GM12878 (cell line): ENCODE measurements at regions not wholly inside any gene's neighbourhood (a gene's known extent, or its start where the extent isn't known, plus 50 kb on each side); places are given as distances from the start of the nearest gene placed in this dataset.

Experiments
- CBX3 ChIP-seq: fragments of 200-600 bp; sonication (generic); IDR thresholded peaks from 2 replicates; pipeline ENCODE4 v1.6.1; 2016; ENCODE audit warnings: low read depth, borderline replicate concordance
- CREB1 ChIP-seq: IDR thresholded peaks from 2 replicates; pipeline ENCODE4 v1.6.1; 2012; ENCODE audit warnings: low read depth, mild to moderate bottlenecking, inconsistent platforms
- DPF2 ChIP-seq: fragments of 450-650 bp; IDR thresholded peaks from 2 replicates; pipeline ENCODE4 v1.6.1; 2017; ENCODE audit warnings: mild to moderate bottlenecking
- E2F8 ChIP-seq: fragments of 450-650 bp; IDR thresholded peaks from 2 replicates; pipeline ENCODE4 v1.6.1; 2018; ENCODE audit warnings: mild to moderate bottlenecking, low read depth, moderate library complexity; ENCODE audit not compliant: partially characterized antibody
- HSF1 ChIP-seq: fragments of 150-350 bp; IDR thresholded peaks from 2 replicates; pipeline ENCODE4 v1.6.1; 2014; ENCODE audit warnings: mild to moderate bottlenecking, low read depth, low read length
- KAT2A ChIP-seq: conservative IDR thresholded peaks from 2 replicates; pipeline ENCODE4 v1.6.1; 2011; ENCODE audit warnings: low read depth, low read length; ENCODE audit not compliant: control insufficient read depth
- KDM1A ChIP-seq: fragments of 200-600 bp; sonication (generic); IDR thresholded peaks from 2 replicates; pipeline ENCODE4 v1.6.1; 2016; ENCODE audit warnings: borderline replicate concordance
- NFYA ChIP-seq: IDR thresholded peaks from 2 replicates; pipeline ENCODE4 v1.6.1; 2011; ENCODE audit warnings: low read depth, mild to moderate bottlenecking, low read length, improper control_type of control experiment, borderline replicate concordance
- NR2F1 ChIP-seq: fragments of 450-650 bp; conservative IDR thresholded peaks from 2 replicates; pipeline ENCODE4 v1.6.1; 2017; ENCODE audit warnings: mild to moderate bottlenecking
- RAD51 ChIP-seq: fragments of 450-650 bp; IDR thresholded peaks from 2 replicates; pipeline ENCODE4 v1.6.1; 2016; ENCODE audit warnings: moderate library complexity, mild to moderate bottlenecking, inconsistent platforms
- RELA ChIP-seq: fragments of 450-650 bp; IDR thresholded peaks from 2 replicates; pipeline ENCODE4 v1.8.0; 2014; ENCODE audit warnings: borderline replicate concordance; ENCODE audit not compliant: partially characterized antibody
- RELB ChIP-seq: fragments of 450-650 bp; IDR thresholded peaks from 2 replicates; pipeline ENCODE4 v1.6.1; 2017; ENCODE audit warnings: low read depth, mild to moderate bottlenecking, moderate library complexity
- USF2 ChIP-seq: IDR thresholded peaks from 2 replicates; pipeline ENCODE4 v1.6.1; 2011; ENCODE audit warnings: low read depth, low read length, improper control_type of control experiment, borderline replicate concordance
- TF ChIP-seq, protein P1 (sequence below): IDR thresholded peaks from 2 replicates; pipeline ENCODE4 v1.6.1; 2011; ENCODE audit warnings: low read depth, mild to moderate bottlenecking, low read length, moderate library complexity, borderline replicate concordance; ENCODE audit errors: extremely low read depth
- TF ChIP-seq, protein P2 (sequence below): IDR thresholded peaks from 2 replicates; pipeline ENCODE4 v1.6.1; 2012; ENCODE audit warnings: low read length, inconsistent platforms

- TF ChIP-seq KAT2A (no peak), CREB1 (no peak), HSF1 (no peak), E2F8 (no peak), NR2F1 (no peak), DPF2 (peak; percentile 40), USF2 (no peak), RELA (no peak), RAD51 (peak; percentile 7; the same call in 1 of the 2 replicates), KDM1A (no peak), NFYA (no peak), RELB (peak; percentile 38; the same call in 1 of the 2 replicates), CBX3 (no peak)
- TF ChIP-seq, protein P1, sequence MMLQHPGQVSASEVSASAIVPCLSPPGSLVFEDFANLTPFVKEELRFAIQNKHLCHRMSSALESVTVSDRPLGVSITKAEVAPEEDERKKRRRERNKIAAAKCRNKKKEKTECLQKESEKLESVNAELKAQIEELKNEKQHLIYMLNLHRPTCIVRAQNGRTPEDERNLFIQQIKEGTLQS: no peak
- TF ChIP-seq, protein P2, sequence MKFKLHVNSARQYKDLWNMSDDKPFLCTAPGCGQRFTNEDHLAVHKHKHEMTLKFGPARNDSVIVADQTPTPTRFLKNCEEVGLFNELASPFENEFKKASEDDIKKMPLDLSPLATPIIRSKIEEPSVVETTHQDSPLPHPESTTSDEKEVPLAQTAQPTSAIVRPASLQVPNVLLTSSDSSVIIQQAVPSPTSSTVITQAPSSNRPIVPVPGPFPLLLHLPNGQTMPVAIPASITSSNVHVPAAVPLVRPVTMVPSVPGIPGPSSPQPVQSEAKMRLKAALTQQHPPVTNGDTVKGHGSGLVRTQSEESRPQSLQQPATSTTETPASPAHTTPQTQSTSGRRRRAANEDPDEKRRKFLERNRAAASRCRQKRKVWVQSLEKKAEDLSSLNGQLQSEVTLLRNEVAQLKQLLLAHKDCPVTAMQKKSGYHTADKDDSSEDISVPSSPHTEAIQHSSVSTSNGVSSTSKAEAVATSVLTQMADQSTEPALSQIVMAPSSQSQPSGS: no peak; the same call in 1 of the 2 replicates
- TF ChIP-seq, all 136 proteins: peak for 9
Observed at GRCh38 chr2:196268538-196269338, 97.4 kb upstream of the STK17B start (continued).
